ENCODE measurements at regions not wholly inside any gene's neighbourhood (a gene's known extent, or its start where the extent isn't known, plus 50 kb on each side); places are given as distances from the start of the nearest gene placed in this dataset.
A peak's percentile ranks its signal among the peaks of the same experiment; 100 is the strongest.

GRCh38 chr6:166106076-166106686 lies 61.5 kb downstream of the TBXT start:
- peak; percentile 44 for DNase-seq

- no peak for DNase-seq
Measured at GRCh38 chr6:166105341-166106075, 62.1 kb downstream of the TBXT start.

GRCh38 chr6:166104872-166105271 lies 62.8 kb downstream of the TBXT start:
- no peak for DNase-seq

GRCh38 chr6:166104107-166104506 lies 63.5 kb downstream of the TBXT start:
- no peak for DNase-seq

GRCh38 chr6:166101819-166102419 lies 65.7 kb downstream of the TBXT start:
- DNase-seq: no peak

- no peak for DNase-seq
Measured at GRCh38 chr6:166097914-166098522, 69.6 kb downstream of the TBXT start.

- DNase-seq: no peak
Measured at GRCh38 chr6:166087852-166088251, 79.8 kb downstream of the TBXT start.

GRCh38 chr6:166087246-166087645 lies 80.4 kb downstream of the TBXT start:
- DNase-seq: no peak

- DNase-seq: no peak
Measured at GRCh38 chr6:166085500-166085899, 82.2 kb downstream of the TBXT start.

- no peak for DNase-seq
Measured at GRCh38 chr6:166084951-166085350, 82.7 kb downstream of the TBXT start.

- DNase-seq: no peak
Measured at GRCh38 chr6:166079841-166080240, 87.8 kb downstream of the TBXT start.

GRCh38 chr6:166078294-166078693 lies 89.4 kb downstream of the TBXT start:
- no peak for DNase-seq

GRCh38 chr6:166076625-166077024 lies 91.0 kb downstream of the TBXT start:
- no peak for DNase-seq

- no peak for DNase-seq
Measured at GRCh38 chr6:166075925-166076324, 91.7 kb downstream of the TBXT start.

GRCh38 chr6:166075186-166075585 lies 92.5 kb downstream of the TBXT start:
- no peak for DNase-seq

- no peak for DNase-seq
Measured at GRCh38 chr6:166073082-166073481, 94.6 kb downstream of the TBXT start.

GRCh38 chr6:166068768-166069167 lies 98.9 kb downstream of the TBXT start:
- DNase-seq: no peak

- DNase-seq: no peak
Measured at GRCh38 chr6:166058064-166058739, 109.4 kb downstream of the TBXT start.

- no peak for DNase-seq
Measured at GRCh38 chr6:166057431-166057830, 110.2 kb downstream of the TBXT start.

- DNase-seq: no peak
Measured at GRCh38 chr6:166056637-166057036, 111.0 kb downstream of the TBXT start.

GRCh38 chr6:166055801-166056200 lies 111.8 kb downstream of the TBXT start:
- no peak for DNase-seq

GRCh38 chr6:166052837-166053236 lies 114.8 kb downstream of the TBXT start:
- no peak for DNase-seq

GRCh38 chr6:166050559-166050958 lies 117.1 kb downstream of the TBXT start:
- no peak for DNase-seq

All from MV-4-11 (cell line).